GM12878 (cell line): ENCODE measurements at regions not wholly inside any gene's neighbourhood (a gene's known extent, or its start where the extent isn't known, plus 50 kb on each side); places are given as distances from the start of the nearest gene placed in this dataset.

Experiments
- ATAC-seq: fragments of 200-7000 bp; cut with Tn5 transposase; 3 replicates; pipeline ENCODE4 v1.9.1; 2020; ENCODE audit warnings: mild to moderate bottlenecking, moderate library complexity
- BruUV-seq: library from RNA; stranded (reverse); fragments of 400-500 nt; replicated peaks from 2 replicates; lab custom pipeline; 2021; lab: Mats Ljungman, UMichigan
- CTCF ChIA-PET: fragments of 300-600 bp; sonication (Branson Sonifier 250); formaldehyde crosslinking; extraction: SDS; loops from one replicate; lab custom pipeline; 2021; ENCODE audit warnings: inconsistent platforms; lab: Yijun Ruan, JAX
- POLR2A ChIA-PET: fragments of 350-600 bp; formaldehyde crosslinking; extraction: SDS; loops from one replicate; lab custom pipeline; 2021; ENCODE audit warnings: inconsistent platforms; lab: Charles Lee
- RAD21 ChIA-PET: fragments of 300-600 bp; sonication (Branson Sonifier 250); formaldehyde crosslinking; loops from one replicate; lab custom pipeline; 2023; ENCODE audit warnings: antibody characterized with exemption; ENCODE audit not compliant: unreplicated experiment; lab: Charles Lee
- SMC1A ChIA-PET: fragments of 300-600 bp; sonication (Branson Sonifier 250); formaldehyde crosslinking; loops from one replicate; lab custom pipeline; 2023; ENCODE audit not compliant: unreplicated experiment, uncharacterized antibody; lab: Charles Lee
- DNase-seq: peaks from one replicate; pipeline ENCODE4 v3.0.0-alpha.2; 2011; ENCODE audit warnings: low read depth, low spot score
- FAIRE-seq: peaks from 3 replicates; lab custom pipeline; 2011; peaks lifted over from hg19 to GRCh38; lab: Jason Lieb, UNC
- H2AFZ ChIP-seq: 2 replicates; pipeline ENCODE4 v1.6.0; 2011; ENCODE audit warnings: low read depth, low read length, control low read depth; ENCODE audit not compliant: control insufficient read depth
- H3K27ac ChIP-seq: 2 replicates; pipeline ENCODE4 v1.5.1; 2011; ENCODE audit warnings: control low read depth; ENCODE audit not compliant: control insufficient read depth, insufficient read depth
- H3K27me3 ChIP-seq, 2 experiments: replicated peaks in 1 of 2; 2 replicates each; pipeline versions ENCODE4 v1.6.0 to v1.6.1; 2011; ENCODE audit warnings: low read length in 1 of 2; ENCODE audit not compliant: control insufficient read depth in 2 of 2, insufficient read depth in 2 of 2
- H3K36me3 ChIP-seq, 2 experiments: 2 replicates each; pipeline ENCODE4 v1.5.1; 2011; ENCODE audit warnings: low read length in 1 of 2; ENCODE audit not compliant: control insufficient read depth in 2 of 2, insufficient read depth in 2 of 2
- H3K4me1 ChIP-seq: 2 replicates; pipeline ENCODE4 v1.6.1; 2011; ENCODE audit warnings: mild to moderate bottlenecking, low read length, moderate library complexity, mixed read lengths; ENCODE audit not compliant: control insufficient read depth, insufficient read depth
- H3K4me2 ChIP-seq: 2 replicates; pipeline ENCODE4 v1.6.0; 2011; ENCODE audit warnings: control low read depth; ENCODE audit not compliant: control insufficient read depth, insufficient read depth
- H3K4me3 ChIP-seq: fragments of 200-600 bp; sonication (generic); 2 replicates; pipeline ENCODE4 v1.5.1; 2016
- H3K79me2 ChIP-seq: 2 replicates; pipeline ENCODE4 v1.6.0; 2011; ENCODE audit warnings: low read length; ENCODE audit not compliant: control insufficient read depth, insufficient read depth
- H3K9ac ChIP-seq: 2 replicates; pipeline ENCODE4 v1.8.0; 2011; ENCODE audit warnings: low read length, control low read depth, mixed read lengths; ENCODE audit not compliant: control insufficient read depth, insufficient read depth
- H3K9me3 ChIP-seq: replicated peaks from 3 replicates; pipeline ENCODE4 v1.5.1; 2011; ENCODE audit warnings: mild to moderate bottlenecking, low read length; ENCODE audit not compliant: control insufficient read depth, insufficient read depth
- H4K20me1 ChIP-seq: 2 replicates; pipeline ENCODE4 v1.6.0; 2011; ENCODE audit not compliant: control insufficient read depth, insufficient read depth
- BHLHE40 ChIP-seq, 2 experiments: fragments of 450-650 bp in 1 of 2; IDR thresholded peaks; 2 replicates each; pipeline ENCODE4 v1.6.1; 2011 to 2017; ENCODE audit warnings: low read depth in 2 of 2, borderline replicate concordance in 1 of 2, improper control_type of control experiment in 1 of 2, low read length in 1 of 2, mild to moderate bottlenecking in 1 of 2
- IKZF1 ChIP-seq: fragments of 450-650 bp; conservative IDR thresholded peaks from 2 replicates; pipeline ENCODE4 v1.6.1; 2017; ENCODE audit warnings: antibody characterized with exemption, mild to moderate bottlenecking
- NBN ChIP-seq: fragments of 450-650 bp; IDR thresholded peaks from 2 replicates; pipeline ENCODE4 v1.6.1; 2016
- TBL1XR1 ChIP-seq: IDR thresholded peaks from 2 replicates; pipeline ENCODE4 v1.6.1; 2012; ENCODE audit warnings: low read depth, low read length, improper control_type of control experiment
- WGBS: methylation state at CpG from one replicate; pipeline ENCODE4 v1.1.6; 2016; ENCODE audit warnings: low lambda C conversion rate; ENCODE audit not compliant: insufficient replicate concordance, insufficient coverage; ENCODE audit errors: missing lambda C conversion rate; 5-methylcytosine and 5-hydroxymethylcytosine counted together
- in situ Hi-C: fragments of 300-500 bp; cut with MboI; formaldehyde crosslinking; loops from 9 replicates; pipeline ENCODE4 v1.14.3; 2018; ENCODE audit warnings: mixed read lengths
- intact Hi-C: fragments of 100-400 bp; cut with micrococcal nuclease; formaldehyde crosslinking; loops from one replicate; pipeline ENCODE4 v1.14.2; 2022; ENCODE audit not compliant: unreplicated experiment

- Histone ChIP-seq H3K9ac (no peak overlapping the region), H3K4me2 (no peak overlapping the region), H2AFZ (no peak overlapping the region), H3K4me3 (no peak overlapping the region), H3K27me3 (no peaks in the 10 kb centered on the region), H3K36me3 (no peaks in the 10 kb centered on the region), H3K4me1 (no peaks in the 10 kb centered on the region), H4K20me1 (no peaks in the 10 kb centered on the region), H3K27ac (no peak overlapping the region), H3K79me2 (no peaks in the 10 kb centered on the region), H3K9me3 (no peaks in the 10 kb centered on the region)
- intact Hi-C loops: no loop called here
- TF ChIP-seq TBL1XR1 (no peak), IKZF1 (no peak), BHLHE40 (IDR thresholded peaks at IDR 0.05; ENCODE audit: borderline replicate concordance in 1 of 2, low read depth in 2 of 2, low read length in 1 of 2) (no peak)
- POLR2A ChIA-PET: no interaction called here
- FAIRE-seq (no peak), DNase-seq (no peak), ATAC-seq (no peak)
- WGBS: 38% methylated on average over 5 of the region's 5 CpGs
- BruUV-seq: no TSS peak
- RAD21 ChIA-PET: no interaction called here
- in situ Hi-C loops: no loop called here
- CTCF ChIA-PET: no interaction called here
- SMC1A ChIA-PET: no interaction called here
Observed at GRCh38 chr11:13902523-13902922, 60.0 kb upstream of the SPON1 start.

- DNase-seq (no peak), FAIRE-seq (no peak), ATAC-seq (no peak)
- Histone ChIP-seq H2AFZ (no peak overlapping the region), H3K4me3 (no peak overlapping the region), H3K27me3 (no peaks in the 10 kb centered on the region; a peak in 1 of 4 replicates), H4K20me1 (no peaks in the 10 kb centered on the region), H3K9me3 (no peaks in the 10 kb centered on the region), H3K27ac (no peak overlapping the region), H3K4me1 (no peaks in the 10 kb centered on the region), H3K9ac (no peak overlapping the region), H3K79me2 (no peaks in the 10 kb centered on the region), H3K36me3 (no peaks in the 10 kb centered on the region), H3K4me2 (no peak overlapping the region)
- BruUV-seq: no TSS peak
- intact Hi-C loops: no loop called here
- TF ChIP-seq NBN: no peak
- WGBS: 6% methylated on average over 3 of the region's 3 CpGs
- in situ Hi-C loops: no loop called here
- ChIA-PET CTCF (no interaction called here), SMC1A (no interaction called here), POLR2A (no interaction called here), RAD21 (no interaction called here)
Observed at GRCh38 chr11:13905137-13905781, 57.3 kb upstream of the SPON1 start.
